ENCODE measurements at regions not wholly inside any gene's neighbourhood (a gene's known extent, or its start where the extent isn't known, plus 50 kb on each side); places are given as distances from the start of the nearest gene placed in this dataset.
"Not testable (repeated sequence)": the region's sequence is repeated elsewhere in the genome, so short reads cannot be mapped to it uniquely, and the experiment has no call there.

DNA sequence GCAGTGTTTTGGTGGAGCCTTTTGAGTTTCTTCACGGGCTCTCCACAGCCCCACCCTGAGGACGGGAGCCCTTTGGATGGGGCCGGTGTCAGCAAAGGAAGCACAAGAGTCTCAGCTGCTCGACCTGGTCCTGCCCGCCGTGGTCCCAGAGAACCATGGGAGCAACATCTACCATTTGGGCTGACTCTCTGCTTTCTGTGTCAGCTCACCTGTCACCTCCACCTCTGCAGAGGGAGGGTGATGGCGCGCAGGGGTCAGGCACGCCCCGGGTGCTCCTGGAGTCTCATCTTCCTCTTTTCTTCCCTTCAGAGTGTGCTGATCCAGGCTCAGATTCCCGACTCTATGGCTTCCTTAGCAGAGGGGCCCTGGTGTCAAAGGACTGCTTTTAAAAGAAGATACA lies 171.7 kb downstream of the LAT start:
- no peaks in the 10 kb centered on the region for H3K36me3 ChIP-seq (ENCODE audit: control insufficient read depth, insufficient read depth, low read length)
- H3K4me3 ChIP-seq (ENCODE audit: low read depth, low read length) = no peak overlapping the region
- DNase-seq (ENCODE audit: low read depth) = no peak
- TF ChIP-seq, protein P1, sequence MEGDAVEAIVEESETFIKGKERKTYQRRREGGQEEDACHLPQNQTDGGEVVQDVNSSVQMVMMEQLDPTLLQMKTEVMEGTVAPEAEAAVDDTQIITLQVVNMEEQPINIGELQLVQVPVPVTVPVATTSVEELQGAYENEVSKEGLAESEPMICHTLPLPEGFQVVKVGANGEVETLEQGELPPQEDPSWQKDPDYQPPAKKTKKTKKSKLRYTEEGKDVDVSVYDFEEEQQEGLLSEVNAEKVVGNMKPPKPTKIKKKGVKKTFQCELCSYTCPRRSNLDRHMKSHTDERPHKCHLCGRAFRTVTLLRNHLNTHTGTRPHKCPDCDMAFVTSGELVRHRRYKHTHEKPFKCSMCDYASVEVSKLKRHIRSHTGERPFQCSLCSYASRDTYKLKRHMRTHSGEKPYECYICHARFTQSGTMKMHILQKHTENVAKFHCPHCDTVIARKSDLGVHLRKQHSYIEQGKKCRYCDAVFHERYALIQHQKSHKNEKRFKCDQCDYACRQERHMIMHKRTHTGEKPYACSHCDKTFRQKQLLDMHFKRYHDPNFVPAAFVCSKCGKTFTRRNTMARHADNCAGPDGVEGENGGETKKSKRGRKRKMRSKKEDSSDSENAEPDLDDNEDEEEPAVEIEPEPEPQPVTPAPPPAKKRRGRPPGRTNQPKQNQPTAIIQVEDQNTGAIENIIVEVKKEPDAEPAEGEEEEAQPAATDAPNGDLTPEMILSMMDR (IDR thresholded peaks at IDR 0.05; ENCODE audit: insufficient read depth, low read length, poor library complexity, severe bottlenecking) = no peak
- H3K27me3 ChIP-seq (ENCODE audit: control insufficient read depth, insufficient read depth, low read length) = no peaks in the 10 kb centered on the region

- H3K27me3 ChIP-seq (ENCODE audit: control insufficient read depth, insufficient read depth, low read length); H3K36me3 ChIP-seq (ENCODE audit: control insufficient read depth, insufficient read depth, low read length); DNase-seq (ENCODE audit: low read depth); H3K4me3 ChIP-seq (ENCODE audit: low read depth, low read length): not testable (repeated sequence)
These were observed 171.0 kb downstream of the LAT start for GRCh38 chr16:29155866-29156200.

DNA sequence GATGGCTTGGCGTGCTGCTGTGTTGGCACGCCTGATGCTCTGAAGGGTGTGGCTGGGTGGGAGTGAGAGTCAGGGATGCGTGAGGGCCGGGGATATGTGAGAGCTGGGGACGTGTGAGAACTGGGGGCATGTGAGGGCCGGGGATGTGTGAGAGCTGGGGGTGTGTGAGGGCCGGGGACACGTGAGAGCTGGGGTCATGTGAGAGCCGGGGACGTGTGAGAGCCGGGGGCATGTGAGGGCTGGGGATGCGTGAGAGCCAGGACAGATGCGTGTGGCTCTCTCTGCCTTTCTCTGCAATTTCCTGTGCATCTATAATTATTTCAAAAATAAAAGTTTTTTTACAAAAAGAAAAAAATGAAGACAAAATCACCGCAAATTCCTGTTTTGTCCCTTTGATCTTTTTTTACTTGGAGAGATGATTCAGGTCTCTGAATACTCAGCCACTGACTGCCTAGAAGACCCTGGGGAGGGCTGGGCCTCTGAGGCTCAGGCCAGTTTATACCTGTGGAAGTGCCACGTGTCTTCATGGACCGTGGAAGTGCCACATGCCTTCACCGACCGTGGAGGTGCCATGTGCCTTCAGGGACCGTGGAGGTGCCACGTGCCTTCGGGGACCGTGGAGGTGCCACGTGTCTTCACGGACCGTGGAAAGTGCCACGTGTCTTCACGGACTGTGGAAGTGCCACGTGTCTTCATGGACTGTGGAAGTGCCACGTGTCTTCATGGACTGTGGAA lies 170.4 kb downstream of the LAT start:
- DNase-seq (ENCODE audit: low read depth); H3K36me3 ChIP-seq (ENCODE audit: control insufficient read depth, insufficient read depth, low read length); H3K4me3 ChIP-seq (ENCODE audit: low read depth, low read length); H3K27me3 ChIP-seq (ENCODE audit: control insufficient read depth, insufficient read depth, low read length): not testable (repeated sequence)

GRCh38 chr16:29154676-29155121 lies 169.8 kb downstream of the LAT start:
- TF ChIP-seq, protein P1 (IDR thresholded peaks at IDR 0.05; ENCODE audit: insufficient read depth, low read length, poor library complexity, severe bottlenecking) = no peak
- DNase-seq (ENCODE audit: low read depth) = peak; percentile 31
- no peak overlapping the region for H3K4me3 ChIP-seq (ENCODE audit: low read depth, low read length)
- H3K27me3 ChIP-seq (ENCODE audit: control insufficient read depth, insufficient read depth, low read length) = no peaks in the 10 kb centered on the region
- no peaks in the 10 kb centered on the region for H3K36me3 ChIP-seq (ENCODE audit: control insufficient read depth, insufficient read depth, low read length)

- H3K27me3 ChIP-seq (ENCODE audit: control insufficient read depth, insufficient read depth, low read length) = no peaks in the 10 kb centered on the region
- no peak overlapping the region for H3K4me3 ChIP-seq (ENCODE audit: low read depth, low read length)
- DNase-seq (ENCODE audit: low read depth) = no peak
- H3K36me3 ChIP-seq (ENCODE audit: control insufficient read depth, insufficient read depth, low read length) = no peaks in the 10 kb centered on the region
- TF ChIP-seq, protein P1 (IDR thresholded peaks at IDR 0.05; ENCODE audit: insufficient read depth, low read length, poor library complexity, severe bottlenecking) = no peak
These were observed 169.2 kb downstream of the LAT start for GRCh38 chr16:29154088-29154487.

DNA sequence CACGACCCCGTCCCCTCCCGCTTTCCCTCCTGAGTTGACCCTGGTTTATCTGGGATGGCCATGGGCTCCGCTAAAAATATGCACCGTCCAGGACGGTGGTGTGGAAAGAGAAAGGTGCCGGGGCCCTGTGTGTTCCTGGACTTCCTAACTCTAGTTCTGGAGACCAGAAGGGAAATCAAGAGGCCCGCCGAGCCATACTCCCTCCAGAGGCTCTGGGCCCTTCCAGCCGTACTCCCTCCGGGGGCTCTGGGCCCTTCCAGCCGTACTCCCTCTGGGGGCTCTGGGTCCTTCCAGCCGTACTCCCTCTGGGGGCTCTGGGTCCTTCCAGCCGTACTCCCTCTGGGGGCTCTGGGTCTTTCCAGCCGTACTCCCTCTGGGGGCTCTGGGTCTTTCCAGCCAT lies 168.5 kb downstream of the LAT start:
- not testable (repeated sequence) for H3K36me3 ChIP-seq (ENCODE audit: control insufficient read depth, insufficient read depth, low read length)

DNA sequence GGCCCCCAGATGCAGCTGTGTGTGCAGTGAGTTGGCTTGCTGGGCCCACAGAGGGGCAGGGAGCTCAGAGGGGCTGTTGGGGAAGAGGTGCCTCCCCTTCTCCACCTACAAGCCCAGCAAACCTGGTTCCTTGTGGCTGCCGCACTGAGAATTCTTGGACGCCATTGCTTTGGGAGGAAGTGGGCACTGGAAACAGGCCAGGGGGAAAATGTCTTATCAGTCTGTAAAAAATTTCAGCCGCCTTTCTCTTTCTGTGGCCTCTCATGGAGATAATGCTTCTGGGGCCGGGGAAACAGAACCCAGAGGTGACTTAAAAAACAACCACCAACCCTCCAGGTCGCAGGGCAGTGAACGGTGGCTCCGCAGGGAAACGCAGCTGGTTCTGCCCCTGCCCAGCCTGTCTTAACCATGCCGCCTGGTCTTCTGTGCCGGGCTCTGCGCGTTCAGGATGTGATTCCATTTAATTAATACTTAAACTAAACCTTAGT lies 167.7 kb downstream of the LAT start:
- H3K4me3 ChIP-seq (ENCODE audit: low read depth, low read length); H3K27me3 ChIP-seq (ENCODE audit: control insufficient read depth, insufficient read depth, low read length); DNase-seq (ENCODE audit: low read depth); H3K36me3 ChIP-seq (ENCODE audit: control insufficient read depth, insufficient read depth, low read length): not testable (repeated sequence)

More for the DNA sequence above, 168.5 kb downstream of the LAT start:
- not testable (repeated sequence) for H3K27me3 ChIP-seq (ENCODE audit: control insufficient read depth, insufficient read depth, low read length); DNase-seq (ENCODE audit: low read depth); H3K4me3 ChIP-seq (ENCODE audit: low read depth, low read length)

- no peak for DNase-seq (ENCODE audit: low read depth)
- H3K36me3 ChIP-seq (ENCODE audit: control insufficient read depth, insufficient read depth, low read length) = no peaks in the 10 kb centered on the region
- TF ChIP-seq, protein P1 (IDR thresholded peaks at IDR 0.05; ENCODE audit: insufficient read depth, low read length, poor library complexity, severe bottlenecking) = no peak
- H3K4me3 ChIP-seq (ENCODE audit: low read depth, low read length) = no peak overlapping the region
- H3K27me3 ChIP-seq (ENCODE audit: control insufficient read depth, insufficient read depth, low read length) = no peaks in the 10 kb centered on the region
These were observed 166.5 kb downstream of the LAT start for GRCh38 chr16:29151317-29151716.

- H3K4me3 ChIP-seq (ENCODE audit: low read depth, low read length); DNase-seq (ENCODE audit: low read depth); H3K27me3 ChIP-seq (ENCODE audit: control insufficient read depth, insufficient read depth, low read length); H3K36me3 ChIP-seq (ENCODE audit: control insufficient read depth, insufficient read depth, low read length): not testable (repeated sequence)
These were observed 165.1 kb downstream of the LAT start for GRCh38 chr16:29149912-29150311.
